ENCODE measurements at regions not wholly inside any gene's neighbourhood (a gene's known extent, or its start where the extent isn't known, plus 50 kb on each side); places are given as distances from the start of the nearest gene placed in this dataset.
"Not testable (repeated sequence)": the region's sequence is repeated elsewhere in the genome, so short reads cannot be mapped to it uniquely, and the experiment has no call there.

- H3K36me3 Mint-ChIP-seq, H3K27me3 Mint-ChIP-seq, H3K27ac Mint-ChIP-seq, H3K4me3 Mint-ChIP-seq, DNase-seq, H3K4me1 Mint-ChIP-seq: not testable (repeated sequence)
- peaks cover 19% of the 10 kb centered on the region for H3K9me3 Mint-ChIP-seq
These were observed 2345.1 kb downstream of the TP53TG3F start for GRCh38 chr16:35804465-35804864.

- H3K27ac Mint-ChIP-seq, result no peak overlapping the region
- H3K36me3 Mint-ChIP-seq, result no peaks in the 10 kb centered on the region
- no peak for DNase-seq
- no peak overlapping the region for H3K4me3 Mint-ChIP-seq
- no peaks in the 10 kb centered on the region for H3K27me3 Mint-ChIP-seq
- H3K9me3 Mint-ChIP-seq, result peaks cover 9% of the 10 kb centered on the region
- H3K4me1 Mint-ChIP-seq, result no peaks in the 10 kb centered on the region
These were observed 2363.9 kb downstream of the TP53TG3F start for GRCh38 chr16:35823342-35823741.

GRCh38 chr16:35841632-35842031 is 2382.2 kb downstream of the TP53TG3F start:
- Mint-ChIP-seq H3K9me3 (peaks cover 14% of the 10 kb centered on the region), H3K36me3 (no peaks in the 10 kb centered on the region), H3K4me1 (no peaks in the 10 kb centered on the region), H3K27me3 (no peaks in the 10 kb centered on the region), H3K27ac (no peak overlapping the region), H3K4me3 (no peak overlapping the region)
- DNase-seq, result no peak

DNA sequence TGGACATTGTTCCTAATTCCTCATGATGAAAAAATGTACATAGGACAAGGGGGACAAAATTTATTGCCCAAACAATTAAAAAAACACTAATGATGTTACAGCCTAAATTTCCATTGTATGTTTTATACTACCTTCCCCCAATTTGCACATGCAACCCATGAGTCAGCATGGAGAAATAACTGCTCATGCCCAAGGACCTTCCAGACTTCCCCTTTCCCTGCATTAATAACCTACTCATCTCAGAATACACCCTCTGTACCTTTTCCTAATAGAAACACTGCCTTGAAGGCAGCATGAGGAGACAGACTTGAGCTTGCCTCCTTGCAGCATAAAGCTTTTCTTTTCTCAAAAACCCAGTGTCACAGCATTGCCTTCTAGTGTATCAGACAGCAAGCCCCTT is 2402.8 kb downstream of the TP53TG3F start:
- Mint-ChIP-seq H3K36me3 (no peaks in the 10 kb centered on the region), H3K4me1 (no peaks in the 10 kb centered on the region), H3K27me3 (no peaks in the 10 kb centered on the region), H3K9me3 (peaks cover 23% of the 10 kb centered on the region), H3K27ac (no peak overlapping the region), H3K4me3 (no peak overlapping the region)
- no peak for DNase-seq

DNA sequence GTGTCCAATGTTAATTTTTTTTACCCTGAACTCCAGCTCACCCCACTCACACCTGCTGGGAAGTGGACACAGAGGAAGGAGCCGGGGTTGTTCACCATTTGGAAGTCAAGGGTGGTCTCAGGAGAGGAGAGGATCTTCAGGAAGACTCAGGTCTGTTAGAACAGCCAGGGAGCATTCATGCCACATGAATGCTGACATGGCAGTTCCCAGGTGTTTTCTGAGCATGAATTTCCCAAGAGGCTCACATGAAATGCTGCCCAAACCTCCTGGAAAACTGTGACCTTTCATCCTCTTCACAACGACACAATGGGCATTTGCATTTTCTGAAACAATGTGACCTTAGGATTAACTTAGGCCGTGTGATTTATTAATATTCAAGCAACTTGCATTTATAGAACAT is 2409.2 kb downstream of the TP53TG3F start:
- no peaks in the 10 kb centered on the region for H3K27me3 Mint-ChIP-seq
- H3K4me1 Mint-ChIP-seq, result no peaks in the 10 kb centered on the region
- no peak for DNase-seq
- no peak overlapping the region for H3K27ac Mint-ChIP-seq
- no peak overlapping the region for H3K4me3 Mint-ChIP-seq
- H3K9me3 Mint-ChIP-seq, result peaks cover 20% of the 10 kb centered on the region
- no peaks in the 10 kb centered on the region for H3K36me3 Mint-ChIP-seq

DNA sequence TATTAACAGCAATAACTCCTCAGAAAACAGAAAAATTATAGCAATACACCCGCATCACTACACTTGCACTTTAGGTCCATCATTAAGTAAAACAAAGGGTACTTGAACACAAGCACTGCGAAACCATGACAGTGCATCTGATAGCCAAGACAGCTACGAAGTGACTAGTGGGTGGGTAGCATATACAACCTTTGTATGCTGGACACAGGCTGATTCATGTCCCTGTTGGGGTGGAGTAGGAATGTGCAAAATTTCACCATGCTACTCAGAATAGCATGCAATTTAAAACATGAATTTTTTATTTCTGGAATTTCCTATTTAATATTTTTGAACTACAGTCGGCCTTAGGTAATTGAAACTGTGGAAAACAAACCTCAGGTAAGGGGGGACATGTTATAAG is 2414.1 kb downstream of the TP53TG3F start:
- Mint-ChIP-seq H3K36me3 (no peaks in the 10 kb centered on the region), H3K4me3 (no peak overlapping the region), H3K9me3 (peaks cover 11% of the 10 kb centered on the region), H3K4me1 (no peaks in the 10 kb centered on the region), H3K27ac (no peak overlapping the region), H3K27me3 (no peaks in the 10 kb centered on the region)
- no peak for DNase-seq

DNA sequence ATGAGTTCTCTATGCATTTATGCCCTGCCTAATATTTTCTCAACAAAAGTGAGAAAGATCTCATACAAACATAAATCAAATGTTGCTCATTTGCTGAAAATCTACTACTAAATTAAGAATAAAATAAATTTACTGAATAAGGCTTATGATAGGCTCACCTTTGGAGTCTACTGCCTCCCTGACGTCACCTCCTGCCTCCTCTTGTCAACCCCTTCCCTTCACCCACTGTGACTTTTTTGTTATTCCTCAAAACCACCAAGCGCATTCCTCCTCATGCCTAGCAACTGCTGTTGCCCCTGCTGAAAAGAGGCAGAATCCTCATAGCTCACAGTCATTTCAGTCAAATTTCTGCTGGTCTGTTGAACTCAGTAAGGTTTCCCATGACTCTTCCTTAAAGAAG is 2422.2 kb downstream of the TP53TG3F start:
- no peaks in the 10 kb centered on the region for H3K27me3 Mint-ChIP-seq
- DNase-seq, result no peak
- H3K4me1 Mint-ChIP-seq, result no peaks in the 10 kb centered on the region
- peaks cover 18% of the 10 kb centered on the region for H3K9me3 Mint-ChIP-seq
- no peak overlapping the region for H3K27ac Mint-ChIP-seq
- H3K4me3 Mint-ChIP-seq, result no peak overlapping the region
- H3K36me3 Mint-ChIP-seq, result no peaks in the 10 kb centered on the region

- peaks cover 44% of the 10 kb centered on the region for H3K9me3 Mint-ChIP-seq
- DNase-seq, result no peak
- H3K36me3 Mint-ChIP-seq, result no peaks in the 10 kb centered on the region
- H3K4me1 Mint-ChIP-seq, result no peaks in the 10 kb centered on the region
- no peak overlapping the region for H3K4me3 Mint-ChIP-seq
- no peaks in the 10 kb centered on the region for H3K27me3 Mint-ChIP-seq
- H3K27ac Mint-ChIP-seq, result no peak overlapping the region
These were observed 2447.0 kb downstream of the TP53TG3F start for GRCh38 chr16:35906440-35906839.

DNA sequence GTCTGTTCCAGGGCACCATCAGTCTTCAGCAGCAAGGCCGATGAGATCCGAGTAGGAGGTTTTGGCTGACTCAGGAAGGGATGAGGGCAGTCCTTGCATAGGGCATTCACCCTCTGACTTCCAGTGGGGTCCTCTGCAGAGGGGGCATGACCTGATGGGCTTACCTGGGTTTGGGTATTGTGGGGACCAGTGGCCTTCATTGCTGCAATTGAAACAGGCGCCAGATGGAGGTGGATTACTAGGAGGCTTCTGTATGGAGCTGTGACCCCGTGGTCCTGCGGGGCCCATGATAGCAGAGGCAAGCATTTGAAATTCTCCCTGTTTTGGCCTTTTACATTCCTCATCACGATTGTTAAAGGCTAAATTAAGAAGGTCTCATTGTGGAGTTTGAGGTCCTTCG is 2448.7 kb downstream of the TP53TG3F start:
- no peaks in the 10 kb centered on the region for H3K27me3 Mint-ChIP-seq
- H3K4me3 Mint-ChIP-seq, result no peak overlapping the region
- peaks cover 44% of the 10 kb centered on the region for H3K9me3 Mint-ChIP-seq

DNA sequence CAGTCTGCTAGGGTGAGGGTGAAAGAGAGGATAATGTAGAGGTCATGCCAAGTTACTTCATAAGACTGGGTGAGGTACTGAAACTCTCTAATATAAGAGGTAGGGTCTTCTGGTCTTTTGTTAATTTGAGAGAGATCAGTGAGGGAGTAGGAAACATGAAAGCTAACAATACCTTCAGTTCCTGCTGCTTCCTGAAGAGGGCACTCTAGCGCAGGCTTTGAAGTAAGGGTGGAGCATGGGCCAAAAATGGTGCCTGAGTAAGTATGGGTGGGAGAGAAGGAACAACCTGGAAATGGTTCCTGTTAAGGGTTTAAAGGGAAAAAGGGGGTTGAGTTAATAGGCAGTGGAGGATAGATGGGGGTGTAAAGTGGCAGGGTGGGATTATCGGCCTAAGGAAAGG is 2449.5 kb downstream of the TP53TG3F start:
- Mint-ChIP-seq H3K27ac (no peak overlapping the region), H3K4me1 (no peaks in the 10 kb centered on the region), H3K4me3 (no peak overlapping the region), H3K36me3 (no peaks in the 10 kb centered on the region), H3K27me3 (no peaks in the 10 kb centered on the region), H3K9me3 (peaks cover 43% of the 10 kb centered on the region)
- no peak for DNase-seq

More for the DNA sequence above, 2448.7 kb downstream of the TP53TG3F start:
- no peaks in the 10 kb centered on the region for H3K36me3 Mint-ChIP-seq
- no peaks in the 10 kb centered on the region for H3K4me1 Mint-ChIP-seq
- no peak for DNase-seq
- H3K27ac Mint-ChIP-seq, result no peak overlapping the region

DNA sequence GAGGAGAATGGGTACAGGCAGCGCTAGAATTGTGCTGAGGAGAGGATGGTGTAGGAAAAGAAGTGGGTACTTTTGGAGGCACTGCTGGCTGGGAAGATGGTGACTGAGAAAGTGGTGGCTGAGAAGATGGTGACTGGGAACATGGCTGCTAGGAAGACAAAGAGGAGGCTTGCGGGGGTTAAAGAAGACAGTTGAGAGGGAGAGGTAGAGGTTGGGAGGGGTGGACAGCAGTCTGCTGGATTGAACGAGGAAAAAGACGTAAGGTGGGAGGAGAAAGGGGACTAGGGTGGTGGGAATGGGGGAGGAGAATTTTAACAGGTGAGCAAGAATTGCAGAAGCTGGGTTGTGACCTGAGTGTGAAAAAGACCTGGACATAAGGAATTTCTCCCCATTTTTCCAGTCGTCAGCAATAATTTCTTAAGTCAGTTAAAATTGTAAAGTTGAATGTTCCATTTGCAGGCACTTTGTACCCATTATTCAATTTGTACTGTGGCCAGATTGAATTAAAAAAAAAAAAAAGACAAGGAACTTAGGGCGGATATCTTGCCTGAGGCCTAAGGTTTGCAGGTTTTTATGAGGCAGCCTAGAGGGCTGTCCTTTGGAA is 2450.0 kb downstream of the TP53TG3F start:
- DNase-seq, result no peak
- Mint-ChIP-seq H3K36me3 (no peaks in the 10 kb centered on the region), H3K27ac (no peak overlapping the region), H3K27me3 (no peaks in the 10 kb centered on the region), H3K4me3 (no peak overlapping the region), H3K4me1 (no peaks in the 10 kb centered on the region), H3K9me3 (peaks cover 41% of the 10 kb centered on the region)

DNA sequence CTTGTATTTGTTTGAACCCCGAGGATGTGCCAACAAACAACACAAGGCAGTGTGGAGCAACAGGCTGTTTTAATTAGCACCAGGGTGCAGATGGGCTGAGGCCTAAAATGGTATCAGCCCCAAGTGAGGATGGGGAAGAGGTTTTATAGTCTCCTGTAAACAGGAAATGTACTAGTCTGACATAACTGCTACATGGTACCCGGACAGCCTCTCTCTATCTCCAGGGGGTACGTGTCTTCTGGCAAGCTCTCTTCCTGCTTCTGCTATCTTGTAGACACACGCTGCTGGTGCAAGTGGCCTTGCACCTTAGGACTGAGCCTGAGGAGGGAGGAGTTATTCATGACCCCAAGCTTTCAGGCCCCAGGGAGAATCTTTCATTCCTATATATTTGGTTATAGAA is 2451.0 kb downstream of the TP53TG3F start:
- Mint-ChIP-seq H3K4me1 (no peaks in the 10 kb centered on the region), H3K36me3 (no peaks in the 10 kb centered on the region), H3K9me3 (peaks cover 34% of the 10 kb centered on the region), H3K27me3 (no peaks in the 10 kb centered on the region), H3K4me3 (no peak overlapping the region), H3K27ac (no peak overlapping the region)
- DNase-seq, result no peak

DNA sequence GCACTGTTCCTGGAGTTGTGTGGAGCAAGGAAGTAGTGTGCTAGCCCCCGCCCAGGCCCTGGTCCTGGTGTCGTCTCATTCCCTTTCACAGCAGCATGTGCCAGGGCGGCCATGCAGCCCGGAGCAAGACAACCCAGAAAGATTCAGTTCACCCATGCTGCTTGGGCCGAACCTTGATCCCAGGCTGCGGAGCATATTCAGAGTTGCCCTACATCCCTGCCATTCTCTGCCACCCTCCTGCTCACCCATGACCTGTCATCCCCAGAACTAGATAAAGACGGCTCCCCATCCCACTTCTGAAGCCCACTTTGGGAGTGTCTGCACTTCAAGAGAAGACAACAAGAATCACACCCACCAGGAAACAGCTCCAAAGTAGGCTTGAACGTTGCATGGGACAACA is 2452.5 kb downstream of the TP53TG3F start:
- DNase-seq, result no peak
- Mint-ChIP-seq H3K27ac (no peak overlapping the region), H3K4me1 (no peaks in the 10 kb centered on the region), H3K27me3 (no peaks in the 10 kb centered on the region), H3K9me3 (peaks cover 24% of the 10 kb centered on the region), H3K4me3 (no peak overlapping the region), H3K36me3 (no peaks in the 10 kb centered on the region)

GRCh38 chr16:35931722-35932121 is 2472.3 kb downstream of the TP53TG3F start:
- H3K27me3 Mint-ChIP-seq, result no peaks in the 10 kb centered on the region
- no peak overlapping the region for H3K27ac Mint-ChIP-seq
- no peak overlapping the region for H3K4me3 Mint-ChIP-seq
- peaks cover 4% of the 10 kb centered on the region for H3K9me3 Mint-ChIP-seq
- H3K36me3 Mint-ChIP-seq, result no peaks in the 10 kb centered on the region
- no peak for DNase-seq
- H3K4me1 Mint-ChIP-seq, result no peaks in the 10 kb centered on the region

Measured in activated naive CD8-positive, alpha-beta T cell treated with anti-CD3 and anti-CD28 coated beads for 36 hours (primary cell).